ENCODE measurements at regions not wholly inside any gene's neighbourhood (a gene's known extent, or its start where the extent isn't known, plus 50 kb on each side); places are given as distances from the start of the nearest gene placed in this dataset.

GRCh38 chr4:18242919-18243693, 221.6 kb upstream of the LCORL start:
- Mint-ChIP-seq H3K36me3 (ENCODE audit: low read depth) (no peaks in the 10 kb centered on the region), H3K4me1 (ENCODE audit: low read depth) (no peaks in the 10 kb centered on the region), H3K9me3 (peaks cover 9% of the 10 kb centered on the region), H3K4me3 (no peak overlapping the region), H3K27me3 (no peaks in the 10 kb centered on the region), H3K27ac (no peak overlapping the region)
- intact Hi-C loops (cut with micrococcal nuclease): no loop called here

- Mint-ChIP-seq H3K9me3 (peaks cover 9% of the 10 kb centered on the region), H3K4me1 (ENCODE audit: low read depth) (no peaks in the 10 kb centered on the region), H3K27ac (no peak overlapping the region), H3K27me3 (no peaks in the 10 kb centered on the region), H3K4me3 (no peak overlapping the region), H3K36me3 (ENCODE audit: low read depth) (no peaks in the 10 kb centered on the region)
- intact Hi-C loops (cut with micrococcal nuclease): no loop called here
These were observed 220.2 kb upstream of the LCORL start for GRCh38 chr4:18241727-18242126.

- H3K36me3 Mint-ChIP-seq (ENCODE audit: low read depth): no peaks in the 10 kb centered on the region
- H3K4me3 Mint-ChIP-seq: no peak overlapping the region
- intact Hi-C loops (cut with micrococcal nuclease): no loop called here
- no peaks in the 10 kb centered on the region for H3K4me1 Mint-ChIP-seq (ENCODE audit: low read depth)
- H3K27ac Mint-ChIP-seq: no peak overlapping the region
- peaks cover 15% of the 10 kb centered on the region for H3K9me3 Mint-ChIP-seq
- H3K27me3 Mint-ChIP-seq: no peaks in the 10 kb centered on the region
These were observed 212.6 kb upstream of the LCORL start for GRCh38 chr4:18234108-18234507.

- Mint-ChIP-seq H3K9me3 (peaks cover 39% of the 10 kb centered on the region), H3K27me3 (no peaks in the 10 kb centered on the region), H3K4me3 (no peak overlapping the region), H3K27ac (no peak overlapping the region), H3K4me1 (ENCODE audit: low read depth) (no peaks in the 10 kb centered on the region), H3K36me3 (ENCODE audit: low read depth) (no peaks in the 10 kb centered on the region)
- intact Hi-C loops (cut with micrococcal nuclease): no loop called here
These were observed 210.2 kb upstream of the LCORL start for GRCh38 chr4:18231726-18232125.

- intact Hi-C loops (cut with micrococcal nuclease): no loop called here
- Mint-ChIP-seq H3K36me3 (ENCODE audit: low read depth) (no peaks in the 10 kb centered on the region), H3K4me1 (ENCODE audit: low read depth) (no peaks in the 10 kb centered on the region), H3K4me3 (no peak overlapping the region), H3K9me3 (peaks cover 64% of the 10 kb centered on the region), H3K27ac (no peak overlapping the region), H3K27me3 (no peaks in the 10 kb centered on the region)
These were observed 206.3 kb upstream of the LCORL start for GRCh38 chr4:18227880-18228279.

GRCh38 chr4:18214411-18215055, 193.0 kb upstream of the LCORL start:
- no peaks in the 10 kb centered on the region for H3K4me1 Mint-ChIP-seq (ENCODE audit: low read depth)
- no peak overlapping the region for H3K4me3 Mint-ChIP-seq
- H3K27ac Mint-ChIP-seq: no peak overlapping the region
- H3K9me3 Mint-ChIP-seq: peaks cover 28% of the 10 kb centered on the region
- intact Hi-C loops (cut with micrococcal nuclease): no loop called here
- H3K36me3 Mint-ChIP-seq (ENCODE audit: low read depth): no peaks in the 10 kb centered on the region
- H3K27me3 Mint-ChIP-seq: no peaks in the 10 kb centered on the region

- H3K4me3 Mint-ChIP-seq: no peak overlapping the region
- H3K27me3 Mint-ChIP-seq: no peaks in the 10 kb centered on the region
- H3K9me3 Mint-ChIP-seq: peaks cover 21% of the 10 kb centered on the region
- no peaks in the 10 kb centered on the region for H3K36me3 Mint-ChIP-seq (ENCODE audit: low read depth)
- no peaks in the 10 kb centered on the region for H3K4me1 Mint-ChIP-seq (ENCODE audit: low read depth)
- intact Hi-C loops (cut with micrococcal nuclease): no loop called here
- H3K27ac Mint-ChIP-seq: no peak overlapping the region
These were observed 192.1 kb upstream of the LCORL start for GRCh38 chr4:18213576-18214198.

GRCh38 chr4:18209448-18209847, 187.9 kb upstream of the LCORL start:
- Mint-ChIP-seq H3K4me3 (no peak overlapping the region), H3K27ac (no peak overlapping the region), H3K27me3 (no peaks in the 10 kb centered on the region), H3K36me3 (ENCODE audit: low read depth) (no peaks in the 10 kb centered on the region), H3K9me3 (peaks cover 19% of the 10 kb centered on the region), H3K4me1 (ENCODE audit: low read depth) (no peaks in the 10 kb centered on the region)
- intact Hi-C loops (cut with micrococcal nuclease): no loop called here

GRCh38 chr4:18203966-18204365, 182.4 kb upstream of the LCORL start:
- Mint-ChIP-seq H3K27ac (no peak overlapping the region), H3K9me3 (no peaks in the 10 kb centered on the region), H3K27me3 (no peaks in the 10 kb centered on the region), H3K4me1 (ENCODE audit: low read depth) (no peaks in the 10 kb centered on the region), H3K36me3 (ENCODE audit: low read depth) (no peaks in the 10 kb centered on the region), H3K4me3 (no peak overlapping the region)
- intact Hi-C loops (cut with micrococcal nuclease): no loop called here

- no peaks in the 10 kb centered on the region for H3K9me3 Mint-ChIP-seq
- H3K4me1 Mint-ChIP-seq (ENCODE audit: low read depth): no peaks in the 10 kb centered on the region
- H3K27me3 Mint-ChIP-seq: no peaks in the 10 kb centered on the region
- intact Hi-C loops (cut with micrococcal nuclease): no loop called here
- no peak overlapping the region for H3K27ac Mint-ChIP-seq
- no peak overlapping the region for H3K4me3 Mint-ChIP-seq
- H3K36me3 Mint-ChIP-seq (ENCODE audit: low read depth): no peaks in the 10 kb centered on the region
These were observed 180.9 kb upstream of the LCORL start for GRCh38 chr4:18202486-18202885.

GRCh38 chr4:18201885-18202284, 180.3 kb upstream of the LCORL start:
- H3K4me3 Mint-ChIP-seq: no peak overlapping the region
- no peaks in the 10 kb centered on the region for H3K27me3 Mint-ChIP-seq
- H3K36me3 Mint-ChIP-seq (ENCODE audit: low read depth): no peaks in the 10 kb centered on the region
- intact Hi-C loops (cut with micrococcal nuclease): no loop called here
- H3K4me1 Mint-ChIP-seq (ENCODE audit: low read depth): no peaks in the 10 kb centered on the region
- H3K9me3 Mint-ChIP-seq: no peaks in the 10 kb centered on the region
- no peak overlapping the region for H3K27ac Mint-ChIP-seq

GRCh38 chr4:18198653-18199052, 177.1 kb upstream of the LCORL start:
- no peaks in the 10 kb centered on the region for H3K27me3 Mint-ChIP-seq
- H3K36me3 Mint-ChIP-seq (ENCODE audit: low read depth): no peaks in the 10 kb centered on the region
- intact Hi-C loops (cut with micrococcal nuclease): no loop called here
- no peaks in the 10 kb centered on the region for H3K4me1 Mint-ChIP-seq (ENCODE audit: low read depth)
- H3K9me3 Mint-ChIP-seq: no peaks in the 10 kb centered on the region
- H3K4me3 Mint-ChIP-seq: no peak overlapping the region
- H3K27ac Mint-ChIP-seq: no peak overlapping the region

GRCh38 chr4:18197467-18197866, 175.9 kb upstream of the LCORL start:
- intact Hi-C loops (cut with micrococcal nuclease): no loop called here
- Mint-ChIP-seq H3K9me3 (no peaks in the 10 kb centered on the region), H3K36me3 (ENCODE audit: low read depth) (no peaks in the 10 kb centered on the region), H3K27me3 (no peaks in the 10 kb centered on the region), H3K27ac (no peak overlapping the region), H3K4me3 (no peak overlapping the region), H3K4me1 (ENCODE audit: low read depth) (no peaks in the 10 kb centered on the region)

- H3K9me3 Mint-ChIP-seq: no peaks in the 10 kb centered on the region
- no peak overlapping the region for H3K27ac Mint-ChIP-seq
- no peaks in the 10 kb centered on the region for H3K27me3 Mint-ChIP-seq
- no peaks in the 10 kb centered on the region for H3K4me1 Mint-ChIP-seq (ENCODE audit: low read depth)
- intact Hi-C loops (cut with micrococcal nuclease): no loop called here
- no peaks in the 10 kb centered on the region for H3K36me3 Mint-ChIP-seq (ENCODE audit: low read depth)
- H3K4me3 Mint-ChIP-seq: no peak overlapping the region
These were observed 172.7 kb upstream of the LCORL start for GRCh38 chr4:18194278-18194677.

All from dendritic cell treated with granulocyte-macrophage colony-stimulating factor and Interleukin-4, amounts not matched to agents 40 ng/mL and 50 ng/mL, for 4 days (primary cell).